GM13976 (cell line): ENCODE measurements at regions not wholly inside any gene's neighbourhood (a gene's known extent, or its start where the extent isn't known, plus 50 kb on each side); places are given as distances from the start of the nearest gene placed in this dataset.

Experiments
- DNase-seq: peaks from one replicate; pipeline ENCODE4 v3.0.0; 2012; ENCODE audit warnings: low spot score
- CTCF ChIP-seq: IDR thresholded peaks from 2 replicates; pipeline ENCODE4 v1.5.1; 2012; ENCODE audit warnings: borderline replicate concordance, mild to moderate bottlenecking; ENCODE audit not compliant: insufficient read depth; ENCODE audit errors: extremely low read depth, missing control alignments, control extremely low read depth
- in situ Hi-C: fragments of 300-500 bp; cut with MboI; formaldehyde crosslinking; loops from one replicate; pipeline ENCODE4 v1.12.0; 2022; ENCODE audit warnings: low sequenced_read_pairs, mixed read lengths, inconsistent platforms; ENCODE audit not compliant: unreplicated experiment

- no peak for TF ChIP-seq CTCF
- in situ Hi-C loops = no loop called here
- DNase-seq = peak; percentile 52
Measured at GRCh38 chr3:71905426-71905825, 120.5 kb upstream of the PROK2 start.

GRCh38 chr3:71903936-71904335 lies 119.0 kb upstream of the PROK2 start:
- TF ChIP-seq CTCF = no peak
- DNase-seq = no peak
- in situ Hi-C loops = no loop called here

- DNase-seq = no peak
- no peak for TF ChIP-seq CTCF
- in situ Hi-C loops = no loop called here
Measured at GRCh38 chr3:71903112-71903495, 118.2 kb upstream of the PROK2 start.

- no peak for DNase-seq
- no peak for TF ChIP-seq CTCF
- in situ Hi-C loops = no loop called here
Measured at GRCh38 chr3:71902258-71903111, 117.5 kb upstream of the PROK2 start.

GRCh38 chr3:71901645-71902044 lies 116.7 kb upstream of the PROK2 start:
- no peak for DNase-seq
- TF ChIP-seq CTCF = no peak
- in situ Hi-C loops = no loop called here

GRCh38 chr3:71900057-71900456 lies 115.1 kb upstream of the PROK2 start:
- no peak for DNase-seq
- TF ChIP-seq CTCF = no peak
- in situ Hi-C loops = no loop called here
